ENCODE measurements at regions not wholly inside any gene's neighbourhood (a gene's known extent, or its start where the extent isn't known, plus 50 kb on each side); places are given as distances from the start of the nearest gene placed in this dataset.

DNA sequence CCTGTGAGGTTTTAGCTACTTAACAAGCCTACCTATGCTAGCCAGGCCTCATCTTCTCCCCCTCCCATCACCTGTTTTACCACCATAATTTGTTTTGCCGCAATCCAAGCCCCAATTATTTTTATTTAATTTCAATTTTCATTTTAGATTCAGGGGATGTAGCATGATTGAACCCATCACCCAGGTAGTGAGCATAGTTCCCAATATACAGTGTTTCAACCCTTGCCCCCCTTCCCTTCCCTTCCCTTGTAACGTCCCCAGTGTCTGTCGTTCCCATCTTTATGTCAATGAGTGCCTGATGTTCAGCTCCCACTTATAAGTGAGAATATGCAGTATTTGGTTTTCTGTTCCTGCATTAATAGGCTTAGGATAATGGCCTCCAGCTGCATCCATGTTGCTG is 885.0 kb downstream of the UQCRFS1 start:
- no peak overlapping the region for H3K9ac ChIP-seq (ENCODE audit: low read depth, low read length, poor library complexity, severe bottlenecking)
- no peaks in the 10 kb centered on the region for H3K4me1 ChIP-seq (ENCODE audit: insufficient read depth, low read length, poor library complexity, severe bottlenecking)
- no peak for TF ChIP-seq EZH2phosphoT487 (IDR thresholded peaks at IDR 0.05; ENCODE audit: borderline replicate concordance)
- TF ChIP-seq, protein P1, sequence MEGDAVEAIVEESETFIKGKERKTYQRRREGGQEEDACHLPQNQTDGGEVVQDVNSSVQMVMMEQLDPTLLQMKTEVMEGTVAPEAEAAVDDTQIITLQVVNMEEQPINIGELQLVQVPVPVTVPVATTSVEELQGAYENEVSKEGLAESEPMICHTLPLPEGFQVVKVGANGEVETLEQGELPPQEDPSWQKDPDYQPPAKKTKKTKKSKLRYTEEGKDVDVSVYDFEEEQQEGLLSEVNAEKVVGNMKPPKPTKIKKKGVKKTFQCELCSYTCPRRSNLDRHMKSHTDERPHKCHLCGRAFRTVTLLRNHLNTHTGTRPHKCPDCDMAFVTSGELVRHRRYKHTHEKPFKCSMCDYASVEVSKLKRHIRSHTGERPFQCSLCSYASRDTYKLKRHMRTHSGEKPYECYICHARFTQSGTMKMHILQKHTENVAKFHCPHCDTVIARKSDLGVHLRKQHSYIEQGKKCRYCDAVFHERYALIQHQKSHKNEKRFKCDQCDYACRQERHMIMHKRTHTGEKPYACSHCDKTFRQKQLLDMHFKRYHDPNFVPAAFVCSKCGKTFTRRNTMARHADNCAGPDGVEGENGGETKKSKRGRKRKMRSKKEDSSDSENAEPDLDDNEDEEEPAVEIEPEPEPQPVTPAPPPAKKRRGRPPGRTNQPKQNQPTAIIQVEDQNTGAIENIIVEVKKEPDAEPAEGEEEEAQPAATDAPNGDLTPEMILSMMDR (conservative IDR thresholded peaks at IDR 0.05; ENCODE audit: low read length), result no peak
- H3K4me2 ChIP-seq (ENCODE audit: low read depth, low read length, poor library complexity, severe bottlenecking), result no peak overlapping the region
- no peaks in the 10 kb centered on the region for H3K79me2 ChIP-seq (ENCODE audit: insufficient read depth, low read length)
- H3K9me3 ChIP-seq (ENCODE audit: insufficient read depth, low read depth, low read length), result no peaks in the 10 kb centered on the region
- H3K9me2 ChIP-seq (replicated peaks; ENCODE audit: low read depth, low read length), result no peaks in the 10 kb centered on the region
- no peak overlapping the region for H2AFZ ChIP-seq (ENCODE audit: low read length)
- no peaks in the 10 kb centered on the region for H4K20me1 ChIP-seq (ENCODE audit: insufficient read depth, low read length, poor library complexity, severe bottlenecking)
- H3F3A ChIP-seq (ENCODE audit: low read depth), result no peaks in the 10 kb centered on the region
- H3K27me3 ChIP-seq (ENCODE audit: insufficient read depth, low read length, poor library complexity, severe bottlenecking), result no peaks in the 10 kb centered on the region
- H3K4me3 ChIP-seq (ENCODE audit: low read length, poor library complexity, severe bottlenecking), result no peak overlapping the region
- H3K36me3 ChIP-seq (ENCODE audit: insufficient read depth, low read length), result no peaks in the 10 kb centered on the region

DNA sequence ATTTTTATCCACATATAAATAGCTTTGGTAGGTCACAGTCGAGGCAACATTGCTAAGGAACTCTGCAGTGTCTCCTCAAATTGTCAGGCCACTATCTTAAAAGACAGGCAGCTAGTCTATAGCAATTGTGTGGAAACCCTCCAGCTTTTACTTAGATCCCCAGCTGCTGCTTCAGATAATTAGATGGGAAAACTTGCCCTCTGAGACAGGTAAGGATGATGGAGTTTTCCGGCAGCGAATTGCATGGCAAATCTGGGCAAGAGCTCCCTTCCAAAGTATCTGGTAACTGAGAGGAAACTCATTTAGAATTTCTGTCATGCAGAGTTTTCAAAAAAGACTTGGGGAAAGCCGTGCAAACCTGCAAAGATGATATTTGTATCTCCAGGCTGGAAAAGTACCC is 886.2 kb downstream of the UQCRFS1 start:
- no peaks in the 10 kb centered on the region for H4K20me1 ChIP-seq (ENCODE audit: insufficient read depth, low read length, poor library complexity, severe bottlenecking)
- no peak overlapping the region for H3K9ac ChIP-seq (ENCODE audit: low read depth, low read length, poor library complexity, severe bottlenecking)
- TF ChIP-seq, protein P1 (conservative IDR thresholded peaks at IDR 0.05; ENCODE audit: low read length), result no peak
- no peaks in the 10 kb centered on the region for H3K9me2 ChIP-seq (replicated peaks; ENCODE audit: low read depth, low read length)
- no peaks in the 10 kb centered on the region for H3K79me2 ChIP-seq (ENCODE audit: insufficient read depth, low read length)
- no peak overlapping the region for H2AFZ ChIP-seq (ENCODE audit: low read length)
- no peaks in the 10 kb centered on the region for H3F3A ChIP-seq (ENCODE audit: low read depth)
- H3K4me1 ChIP-seq (ENCODE audit: insufficient read depth, low read length, poor library complexity, severe bottlenecking), result no peaks in the 10 kb centered on the region
- H3K9me3 ChIP-seq (ENCODE audit: insufficient read depth, low read depth, low read length), result no peaks in the 10 kb centered on the region
- no peaks in the 10 kb centered on the region for H3K27me3 ChIP-seq (ENCODE audit: insufficient read depth, low read length, poor library complexity, severe bottlenecking)
- no peak overlapping the region for H3K4me3 ChIP-seq (ENCODE audit: low read length, poor library complexity, severe bottlenecking)
- H3K4me2 ChIP-seq (ENCODE audit: low read depth, low read length, poor library complexity, severe bottlenecking), result no peak overlapping the region
- H3K36me3 ChIP-seq (ENCODE audit: insufficient read depth, low read length), result no peaks in the 10 kb centered on the region

DNA sequence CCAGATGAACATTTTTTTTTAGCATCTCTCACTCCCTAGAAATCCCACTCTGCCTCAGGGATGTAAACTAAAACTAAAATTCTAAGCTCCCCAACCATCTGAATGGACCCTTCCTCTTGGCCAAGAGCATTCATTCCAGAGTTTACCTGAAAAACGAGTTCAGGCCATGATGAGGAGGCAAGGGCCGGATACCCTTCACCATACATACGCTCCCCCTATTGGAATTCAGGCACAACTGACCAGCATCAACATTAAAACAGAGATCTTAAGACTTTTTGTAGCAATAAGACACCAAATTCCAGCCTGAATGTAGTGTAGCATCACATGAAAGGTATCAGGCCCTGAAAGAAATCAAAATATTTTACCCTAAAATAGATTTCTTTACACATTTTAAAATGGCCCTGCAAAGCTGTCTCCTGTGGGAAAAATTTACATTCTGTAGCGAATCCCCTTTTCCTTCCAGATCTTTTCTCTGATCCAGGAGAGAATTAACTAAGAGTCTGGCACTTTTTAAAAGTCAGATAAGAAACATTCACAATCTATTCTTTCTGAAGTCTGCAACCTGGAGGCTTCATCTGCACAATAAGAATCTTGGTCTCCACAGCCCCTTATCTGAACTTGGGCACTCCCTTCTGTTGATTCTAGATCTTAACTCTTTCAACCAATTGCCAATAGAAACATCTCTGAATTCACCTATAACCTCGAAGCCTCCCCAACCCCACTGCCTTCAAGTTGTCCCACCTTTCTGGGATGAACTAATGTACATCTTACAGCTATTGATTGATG is 888.5 kb downstream of the UQCRFS1 start:
- Histone ChIP-seq H3K4me2 (ENCODE audit: low read depth, low read length, poor library complexity, severe bottlenecking) (no peak overlapping the region), H2AFZ (ENCODE audit: low read length) (no peak overlapping the region), H3K9me3 (ENCODE audit: insufficient read depth, low read depth, low read length) (no peaks in the 10 kb centered on the region), H3K4me1 (ENCODE audit: insufficient read depth, low read length, poor library complexity, severe bottlenecking) (no peaks in the 10 kb centered on the region), H3K9me2 (replicated peaks; ENCODE audit: low read depth, low read length) (no peaks in the 10 kb centered on the region), H4K20me1 (ENCODE audit: insufficient read depth, low read length, poor library complexity, severe bottlenecking) (no peaks in the 10 kb centered on the region), H3K9ac (ENCODE audit: low read depth, low read length, poor library complexity, severe bottlenecking) (no peak overlapping the region), H3K79me2 (ENCODE audit: insufficient read depth, low read length) (no peaks in the 10 kb centered on the region), H3F3A (ENCODE audit: low read depth) (no peaks in the 10 kb centered on the region), H3K4me3 (ENCODE audit: low read length, poor library complexity, severe bottlenecking) (no peak overlapping the region), H3K27me3 (ENCODE audit: insufficient read depth, low read length, poor library complexity, severe bottlenecking) (no peaks in the 10 kb centered on the region), H3K36me3 (ENCODE audit: insufficient read depth, low read length) (no peaks in the 10 kb centered on the region)
- TF ChIP-seq, protein P1 (conservative IDR thresholded peaks at IDR 0.05; ENCODE audit: low read length), result no peak
- TF ChIP-seq EZH2phosphoT487 (IDR thresholded peaks at IDR 0.05; ENCODE audit: borderline replicate concordance), result no peak

Measured in Loucy (cell line).